A673 (cell line): ENCODE measurements at regions not wholly inside any gene's neighbourhood (a gene's known extent, or its start where the extent isn't known, plus 50 kb on each side); places are given as distances from the start of the nearest gene placed in this dataset.

Source experiments
- CTCF ChIP-seq: fragments of 300-800, 200-600 bp; sonication (generic); conservative IDR thresholded peaks from 2 replicates; pipeline ENCODE4 v1.5.1; 2017; ENCODE audit warnings: low read depth, mild to moderate bottlenecking, antibody characterized with exemption, low read length, moderate library complexity, mixed read lengths
- EZH2 ChIP-seq: fragments of 200-600 bp; sonication (generic); IDR thresholded peaks from 2 replicates; pipeline ENCODE4 v1.6.1; 2017; ENCODE audit warnings: borderline replicate concordance, low read depth, mild to moderate bottlenecking, mixed read lengths, antibody characterized with exemption, low read length; ENCODE audit not compliant: poor library complexity, severe bottlenecking

GRCh38 chr16:65441501-65441900, 319.6 kb upstream of the CDH11 start:
- TF ChIP-seq EZH2 = no peak
- TF ChIP-seq CTCF = no peak
